ENCODE measurements at regions not wholly inside any gene's neighbourhood (a gene's known extent, or its start where the extent isn't known, plus 50 kb on each side); places are given as distances from the start of the nearest gene placed in this dataset.

DNA sequence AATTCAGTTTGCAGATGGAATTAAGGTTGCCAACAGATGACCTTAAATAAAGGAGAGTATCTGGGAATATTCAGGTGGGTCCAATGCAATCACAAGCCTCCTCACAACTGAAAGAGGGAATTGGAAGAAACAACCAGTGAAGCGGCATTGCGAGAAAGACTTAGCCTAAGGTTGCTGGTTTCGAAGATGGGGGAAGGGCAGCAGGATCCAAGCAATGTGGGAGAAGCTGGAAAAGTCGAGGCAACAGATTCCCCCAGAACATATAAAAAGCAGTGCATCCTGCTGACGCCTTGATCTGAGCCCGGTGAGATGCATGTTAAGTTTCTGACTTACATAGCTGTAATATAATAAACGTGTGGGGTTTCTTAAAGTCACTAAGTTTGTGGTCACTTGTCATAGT lies 162.5 kb downstream of the NDUFA10 start:
- ATAC-seq = no peak; the same call in 1 of the 3 replicates
- Histone ChIP-seq H3K27ac (ENCODE audit: low read depth) (no peak overlapping the region), H3K4me3 (no peak overlapping the region), H2AFZ (no peak overlapping the region), H3K27me3 (ENCODE audit: insufficient read depth) (no peaks in the 10 kb centered on the region), H3F3A (replicated peaks; ENCODE audit: low read depth) (peaks cover 20% of the 10 kb centered on the region), H3K9me2 (ENCODE audit: insufficient read depth) (no peaks in the 10 kb centered on the region), H4K20me1 (replicated peaks; ENCODE audit: insufficient read depth) (no peaks in the 10 kb centered on the region), H3K4me2 (no peak overlapping the region), H3K4me1 (ENCODE audit: insufficient read depth) (no peaks in the 10 kb centered on the region), H3K36me3 (ENCODE audit: insufficient read depth) (no peaks in the 10 kb centered on the region), H3K79me2 (replicated peaks; ENCODE audit: insufficient read depth) (no peaks in the 10 kb centered on the region)
- Mint-ChIP-seq H3K4me3 (no peak overlapping the region), H3K36me3 (ENCODE audit: low read depth) (no peaks in the 10 kb centered on the region; the same call in 2 of the 3 replicates), H3K9me3 (peaks cover 3% of the 10 kb centered on the region; the same call in 1 of the 3 replicates), H3K27ac (no peak overlapping the region), H3K4me1 (peaks cover 7% of the 10 kb centered on the region; the same call in 2 of the 3 replicates), H3K27me3 (ENCODE audit: insufficient read depth, low read depth, poor library complexity) (no peaks in the 10 kb centered on the region)
- no peak for DNase-seq (ENCODE audit: low spot score)
- TF ChIP-seq, protein P1, sequence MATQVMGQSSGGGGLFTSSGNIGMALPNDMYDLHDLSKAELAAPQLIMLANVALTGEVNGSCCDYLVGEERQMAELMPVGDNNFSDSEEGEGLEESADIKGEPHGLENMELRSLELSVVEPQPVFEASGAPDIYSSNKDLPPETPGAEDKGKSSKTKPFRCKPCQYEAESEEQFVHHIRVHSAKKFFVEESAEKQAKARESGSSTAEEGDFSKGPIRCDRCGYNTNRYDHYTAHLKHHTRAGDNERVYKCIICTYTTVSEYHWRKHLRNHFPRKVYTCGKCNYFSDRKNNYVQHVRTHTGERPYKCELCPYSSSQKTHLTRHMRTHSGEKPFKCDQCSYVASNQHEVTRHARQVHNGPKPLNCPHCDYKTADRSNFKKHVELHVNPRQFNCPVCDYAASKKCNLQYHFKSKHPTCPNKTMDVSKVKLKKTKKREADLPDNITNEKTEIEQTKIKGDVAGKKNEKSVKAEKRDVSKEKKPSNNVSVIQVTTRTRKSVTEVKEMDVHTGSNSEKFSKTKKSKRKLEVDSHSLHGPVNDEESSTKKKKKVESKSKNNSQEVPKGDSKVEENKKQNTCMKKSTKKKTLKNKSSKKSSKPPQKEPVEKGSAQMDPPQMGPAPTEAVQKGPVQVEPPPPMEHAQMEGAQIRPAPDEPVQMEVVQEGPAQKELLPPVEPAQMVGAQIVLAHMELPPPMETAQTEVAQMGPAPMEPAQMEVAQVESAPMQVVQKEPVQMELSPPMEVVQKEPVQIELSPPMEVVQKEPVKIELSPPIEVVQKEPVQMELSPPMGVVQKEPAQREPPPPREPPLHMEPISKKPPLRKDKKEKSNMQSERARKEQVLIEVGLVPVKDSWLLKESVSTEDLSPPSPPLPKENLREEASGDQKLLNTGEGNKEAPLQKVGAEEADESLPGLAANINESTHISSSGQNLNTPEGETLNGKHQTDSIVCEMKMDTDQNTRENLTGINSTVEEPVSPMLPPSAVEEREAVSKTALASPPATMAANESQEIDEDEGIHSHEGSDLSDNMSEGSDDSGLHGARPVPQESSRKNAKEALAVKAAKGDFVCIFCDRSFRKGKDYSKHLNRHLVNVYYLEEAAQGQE (IDR thresholded peaks at IDR 0.05; ENCODE audit: unreplicated experiment) = no peak
- TF ChIP-seq, protein P2, sequence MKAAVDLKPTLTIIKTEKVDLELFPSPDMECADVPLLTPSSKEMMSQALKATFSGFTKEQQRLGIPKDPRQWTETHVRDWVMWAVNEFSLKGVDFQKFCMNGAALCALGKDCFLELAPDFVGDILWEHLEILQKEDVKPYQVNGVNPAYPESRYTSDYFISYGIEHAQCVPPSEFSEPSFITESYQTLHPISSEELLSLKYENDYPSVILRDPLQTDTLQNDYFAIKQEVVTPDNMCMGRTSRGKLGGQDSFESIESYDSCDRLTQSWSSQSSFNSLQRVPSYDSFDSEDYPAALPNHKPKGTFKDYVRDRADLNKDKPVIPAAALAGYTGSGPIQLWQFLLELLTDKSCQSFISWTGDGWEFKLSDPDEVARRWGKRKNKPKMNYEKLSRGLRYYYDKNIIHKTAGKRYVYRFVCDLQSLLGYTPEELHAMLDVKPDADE (IDR thresholded peaks at IDR 0.05) = no peak
- TF ChIP-seq POLR2AphosphoS5 (IDR thresholded peaks at IDR 0.05; ENCODE audit: low read depth) (no peak), NANOG (IDR thresholded peaks at IDR 0.05; ENCODE audit: borderline replicate concordance) (no peak), JUNB (IDR thresholded peaks at IDR 0.05; ENCODE audit: unreplicated experiment) (no peak), CREB1 (CRISPR knock-in tag; IDR thresholded peaks at IDR 0.05; ENCODE audit: low read depth) (no peak), EZH2 (IDR thresholded peaks at IDR 0.05; ENCODE audit: low read depth, unreplicated experiment) (no peak), STAT1 (IDR thresholded peaks at IDR 0.05; ENCODE audit: unreplicated experiment) (no peak), ZNF331 (CRISPR knock-in tag; IDR thresholded peaks at IDR 0.05; ENCODE audit: low read depth) (no peak), EZH2phosphoT487 (IDR thresholded peaks at IDR 0.05; ENCODE audit: unreplicated experiment) (no peak), ZNF114 (CRISPR knock-in tag; IDR thresholded peaks at IDR 0.05) (no peak)
- TF ChIP-seq, protein P3, sequence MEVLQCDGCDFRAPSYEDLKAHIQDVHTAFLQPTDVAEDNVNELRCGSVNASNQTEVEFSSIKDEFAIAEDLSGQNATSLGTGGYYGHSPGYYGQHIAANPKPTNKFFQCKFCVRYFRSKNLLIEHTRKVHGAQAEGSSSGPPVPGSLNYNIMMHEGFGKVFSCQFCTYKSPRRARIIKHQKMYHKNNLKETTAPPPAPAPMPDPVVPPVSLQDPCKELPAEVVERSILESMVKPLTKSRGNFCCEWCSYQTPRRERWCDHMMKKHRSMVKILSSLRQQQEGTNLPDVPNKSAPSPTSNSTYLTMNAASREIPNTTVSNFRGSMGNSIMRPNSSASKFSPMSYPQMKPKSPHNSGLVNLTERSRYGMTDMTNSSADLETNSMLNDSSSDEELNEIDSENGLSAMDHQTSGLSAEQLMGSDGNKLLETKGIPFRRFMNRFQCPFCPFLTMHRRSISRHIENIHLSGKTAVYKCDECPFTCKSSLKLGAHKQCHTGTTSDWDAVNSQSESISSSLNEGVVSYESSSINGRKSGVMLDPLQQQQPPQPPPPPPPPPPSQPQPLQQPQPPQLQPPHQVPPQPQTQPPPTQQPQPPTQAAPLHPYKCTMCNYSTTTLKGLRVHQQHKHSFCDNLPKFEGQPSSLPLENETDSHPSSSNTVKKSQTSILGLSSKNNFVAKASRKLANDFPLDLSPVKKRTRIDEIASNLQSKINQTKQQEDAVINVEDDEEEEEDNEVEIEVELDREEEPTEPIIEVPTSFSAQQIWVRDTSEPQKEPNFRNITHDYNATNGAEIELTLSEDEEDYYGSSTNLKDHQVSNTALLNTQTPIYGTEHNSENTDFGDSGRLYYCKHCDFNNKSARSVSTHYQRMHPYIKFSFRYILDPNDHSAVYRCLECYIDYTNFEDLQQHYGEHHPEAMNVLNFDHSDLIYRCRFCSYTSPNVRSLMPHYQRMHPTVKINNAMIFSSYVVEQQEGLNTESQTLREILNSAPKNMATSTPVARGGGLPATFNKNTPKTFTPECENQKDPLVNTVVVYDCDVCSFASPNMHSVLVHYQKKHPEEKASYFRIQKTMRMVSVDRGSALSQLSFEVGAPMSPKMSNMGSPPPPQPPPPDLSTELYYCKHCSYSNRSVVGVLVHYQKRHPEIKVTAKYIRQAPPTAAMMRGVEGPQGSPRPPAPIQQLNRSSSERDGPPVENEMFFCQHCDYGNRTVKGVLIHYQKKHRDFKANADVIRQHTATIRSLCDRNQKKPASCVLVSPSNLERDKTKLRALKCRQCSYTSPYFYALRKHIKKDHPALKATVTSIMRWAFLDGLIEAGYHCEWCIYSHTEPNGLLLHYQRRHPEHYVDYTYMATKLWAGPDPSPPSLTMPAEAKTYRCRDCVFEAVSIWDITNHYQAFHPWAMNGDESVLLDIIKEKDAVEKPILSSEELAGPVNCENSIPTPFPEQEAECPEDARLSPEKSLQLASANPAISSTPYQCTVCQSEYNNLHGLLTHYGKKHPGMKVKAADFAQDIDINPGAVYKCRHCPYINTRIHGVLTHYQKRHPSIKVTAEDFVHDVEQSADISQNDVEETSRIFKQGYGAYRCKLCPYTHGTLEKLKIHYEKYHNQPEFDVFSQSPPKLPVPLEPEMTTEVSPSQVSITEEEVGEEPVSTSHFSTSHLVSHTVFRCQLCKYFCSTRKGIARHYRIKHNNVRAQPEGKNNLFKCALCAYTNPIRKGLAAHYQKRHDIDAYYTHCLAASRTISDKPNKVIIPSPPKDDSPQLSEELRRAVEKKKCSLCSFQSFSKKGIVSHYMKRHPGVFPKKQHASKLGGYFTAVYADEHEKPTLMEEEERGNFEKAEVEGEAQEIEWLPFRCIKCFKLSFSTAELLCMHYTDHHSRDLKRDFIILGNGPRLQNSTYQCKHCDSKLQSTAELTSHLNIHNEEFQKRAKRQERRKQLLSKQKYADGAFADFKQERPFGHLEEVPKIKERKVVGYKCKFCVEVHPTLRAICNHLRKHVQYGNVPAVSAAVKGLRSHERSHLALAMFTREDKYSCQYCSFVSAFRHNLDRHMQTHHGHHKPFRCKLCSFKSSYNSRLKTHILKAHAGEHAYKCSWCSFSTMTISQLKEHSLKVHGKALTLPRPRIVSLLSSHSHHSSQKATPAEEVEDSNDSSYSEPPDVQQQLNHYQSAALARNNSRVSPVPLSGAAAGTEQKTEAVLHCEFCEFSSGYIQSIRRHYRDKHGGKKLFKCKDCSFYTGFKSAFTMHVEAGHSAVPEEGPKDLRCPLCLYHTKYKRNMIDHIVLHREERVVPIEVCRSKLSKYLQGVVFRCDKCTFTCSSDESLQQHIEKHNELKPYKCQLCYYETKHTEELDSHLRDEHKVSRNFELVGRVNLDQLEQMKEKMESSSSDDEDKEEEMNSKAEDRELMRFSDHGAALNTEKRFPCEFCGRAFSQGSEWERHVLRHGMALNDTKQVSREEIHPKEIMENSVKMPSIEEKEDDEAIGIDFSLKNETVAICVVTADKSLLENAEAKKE (CRISPR knock-in tag; IDR thresholded peaks at IDR 0.05) = no peak
- TF ChIP-seq, protein P4, sequence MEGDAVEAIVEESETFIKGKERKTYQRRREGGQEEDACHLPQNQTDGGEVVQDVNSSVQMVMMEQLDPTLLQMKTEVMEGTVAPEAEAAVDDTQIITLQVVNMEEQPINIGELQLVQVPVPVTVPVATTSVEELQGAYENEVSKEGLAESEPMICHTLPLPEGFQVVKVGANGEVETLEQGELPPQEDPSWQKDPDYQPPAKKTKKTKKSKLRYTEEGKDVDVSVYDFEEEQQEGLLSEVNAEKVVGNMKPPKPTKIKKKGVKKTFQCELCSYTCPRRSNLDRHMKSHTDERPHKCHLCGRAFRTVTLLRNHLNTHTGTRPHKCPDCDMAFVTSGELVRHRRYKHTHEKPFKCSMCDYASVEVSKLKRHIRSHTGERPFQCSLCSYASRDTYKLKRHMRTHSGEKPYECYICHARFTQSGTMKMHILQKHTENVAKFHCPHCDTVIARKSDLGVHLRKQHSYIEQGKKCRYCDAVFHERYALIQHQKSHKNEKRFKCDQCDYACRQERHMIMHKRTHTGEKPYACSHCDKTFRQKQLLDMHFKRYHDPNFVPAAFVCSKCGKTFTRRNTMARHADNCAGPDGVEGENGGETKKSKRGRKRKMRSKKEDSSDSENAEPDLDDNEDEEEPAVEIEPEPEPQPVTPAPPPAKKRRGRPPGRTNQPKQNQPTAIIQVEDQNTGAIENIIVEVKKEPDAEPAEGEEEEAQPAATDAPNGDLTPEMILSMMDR (conservative IDR thresholded peaks at IDR 0.05; ENCODE audit: low read depth in 2 of 2) = no peak
